GM12874 (cell line): ENCODE measurements at regions not wholly inside any gene's neighbourhood (a gene's known extent, or its start where the extent isn't known, plus 50 kb on each side); places are given as distances from the start of the nearest gene placed in this dataset.

Source experiments
- CTCF ChIP-seq: IDR thresholded peaks from 2 replicates; pipeline ENCODE4 v1.5.1; 2011; ENCODE audit warnings: low read depth, mild to moderate bottlenecking, control low read depth, low read length, moderate library complexity; ENCODE audit not compliant: insufficient read depth

DNA sequence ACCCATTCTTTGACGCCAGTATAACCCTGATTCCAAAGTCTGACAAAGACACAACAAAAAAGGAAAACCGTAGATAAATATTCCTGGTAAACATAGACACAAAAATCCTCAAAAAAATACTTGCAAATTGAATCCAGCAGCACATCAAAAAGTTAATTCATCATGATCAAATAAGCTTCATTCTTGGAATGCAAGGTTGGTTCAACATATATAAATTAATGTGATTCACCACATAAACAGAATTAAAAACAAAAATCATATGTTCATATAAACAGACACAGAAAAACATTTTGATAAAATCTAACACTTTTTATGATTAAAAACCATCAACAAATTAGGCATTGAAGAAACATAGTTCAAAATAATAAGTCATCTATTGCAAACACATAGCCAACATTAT lies 324.2 kb upstream of the TRPC7 start:
- TF ChIP-seq CTCF = no peak

GRCh38 chr5:136686192-136686872 lies 321.0 kb upstream of the TRPC7 start:
- TF ChIP-seq CTCF = peak; percentile 35; the same call in 1 of the 2 replicates

- no peak for TF ChIP-seq CTCF
These were observed 317.6 kb upstream of the TRPC7 start for GRCh38 chr5:136682986-136683385.

GRCh38 chr5:136679233-136679632 lies 313.9 kb upstream of the TRPC7 start:
- no peak for TF ChIP-seq CTCF

- TF ChIP-seq CTCF = no peak
These were observed 311.9 kb upstream of the TRPC7 start for GRCh38 chr5:136677217-136677616.

GRCh38 chr5:136676685-136677084 lies 311.3 kb upstream of the TRPC7 start:
- TF ChIP-seq CTCF = no peak

GRCh38 chr5:136675769-136676168 lies 310.4 kb upstream of the TRPC7 start:
- no peak for TF ChIP-seq CTCF
